ENCODE measurements at regions not wholly inside any gene's neighbourhood (a gene's known extent, or its start where the extent isn't known, plus 50 kb on each side); places are given as distances from the start of the nearest gene placed in this dataset.

DNA sequence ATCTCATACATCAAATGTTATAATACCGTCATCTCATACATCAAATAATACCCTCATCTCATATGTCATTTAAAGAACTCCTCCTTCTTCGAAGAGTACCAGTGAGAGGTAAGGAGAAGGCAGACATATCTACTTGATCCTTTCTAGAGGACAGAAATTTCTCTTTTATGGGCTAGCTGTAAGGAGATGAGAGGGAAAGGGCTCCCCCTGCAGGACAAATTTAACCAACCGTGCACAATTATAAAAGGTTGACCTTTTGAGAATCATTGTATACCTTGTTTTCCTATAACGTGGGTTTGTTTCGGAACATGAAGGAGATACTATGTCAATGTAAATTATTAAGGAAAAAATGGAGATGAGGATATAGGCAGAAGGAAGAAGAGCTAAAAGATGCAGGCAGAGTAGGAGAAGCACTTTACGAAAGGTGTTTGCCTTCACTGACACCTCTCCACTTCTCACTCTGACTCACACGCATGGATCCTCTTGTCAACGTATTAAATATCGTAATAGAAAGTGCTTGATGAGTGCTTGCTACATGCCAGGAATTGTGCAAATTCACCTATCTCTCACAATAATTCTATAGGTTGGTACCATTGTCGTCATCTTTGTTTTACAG lies 465.9 kb upstream of the ERCC4 start:
- Histone ChIP-seq H3K9me3 (no peaks in the 10 kb centered on the region), H3K4me3 (no peak overlapping the region), H3K27me3 (no peaks in the 10 kb centered on the region), H3K27ac (no peak overlapping the region), H3K4me1 (no peaks in the 10 kb centered on the region), H3K36me3 (no peaks in the 10 kb centered on the region)
- WGBS (ENCODE audit: insufficient coverage, low coverage, low lambda C conversion rate, missing lambda C conversion rate): 46% methylated on average over 10 of the region's 10 CpGs
- no peak for DNase-seq
- no peak for TF ChIP-seq POLR2A (IDR thresholded peaks at IDR 0.05)
- TF ChIP-seq, protein P1, sequence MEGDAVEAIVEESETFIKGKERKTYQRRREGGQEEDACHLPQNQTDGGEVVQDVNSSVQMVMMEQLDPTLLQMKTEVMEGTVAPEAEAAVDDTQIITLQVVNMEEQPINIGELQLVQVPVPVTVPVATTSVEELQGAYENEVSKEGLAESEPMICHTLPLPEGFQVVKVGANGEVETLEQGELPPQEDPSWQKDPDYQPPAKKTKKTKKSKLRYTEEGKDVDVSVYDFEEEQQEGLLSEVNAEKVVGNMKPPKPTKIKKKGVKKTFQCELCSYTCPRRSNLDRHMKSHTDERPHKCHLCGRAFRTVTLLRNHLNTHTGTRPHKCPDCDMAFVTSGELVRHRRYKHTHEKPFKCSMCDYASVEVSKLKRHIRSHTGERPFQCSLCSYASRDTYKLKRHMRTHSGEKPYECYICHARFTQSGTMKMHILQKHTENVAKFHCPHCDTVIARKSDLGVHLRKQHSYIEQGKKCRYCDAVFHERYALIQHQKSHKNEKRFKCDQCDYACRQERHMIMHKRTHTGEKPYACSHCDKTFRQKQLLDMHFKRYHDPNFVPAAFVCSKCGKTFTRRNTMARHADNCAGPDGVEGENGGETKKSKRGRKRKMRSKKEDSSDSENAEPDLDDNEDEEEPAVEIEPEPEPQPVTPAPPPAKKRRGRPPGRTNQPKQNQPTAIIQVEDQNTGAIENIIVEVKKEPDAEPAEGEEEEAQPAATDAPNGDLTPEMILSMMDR (IDR thresholded peaks at IDR 0.05): peak; percentile 47 to 74 (median 64)
- intact Hi-C loops (cut with DNase I): no loop called here
- ATAC-seq: peak; percentile 58 to 76 (median 64)

DNA sequence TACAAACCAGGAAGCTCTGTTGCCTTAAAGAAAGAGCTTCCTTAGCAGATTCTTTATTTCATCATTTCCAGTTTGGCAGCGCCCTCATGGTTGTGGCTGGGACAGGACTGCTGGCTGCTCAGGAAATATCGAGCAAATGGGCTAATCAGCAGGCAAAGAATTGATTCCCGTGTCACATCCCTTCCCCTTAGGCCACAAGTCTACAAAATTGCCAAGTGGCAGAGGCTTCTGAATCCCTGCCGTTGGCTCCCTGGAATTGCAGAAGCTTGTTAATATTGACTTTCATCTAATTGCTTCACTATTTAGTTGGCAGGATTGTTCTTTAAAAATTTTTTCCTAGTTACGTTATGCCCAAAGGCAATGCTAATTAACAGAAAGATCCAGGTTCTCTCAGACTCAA lies 456.3 kb upstream of the ERCC4 start:
- peaks cover 0 to 10% (median 3%) of the 10 kb centered on the region in 4 donors for H3K4me1 ChIP-seq
- H3K9me3 ChIP-seq: no peaks in the 10 kb centered on the region
- 18% methylated on average over 5 of the region's 5 CpGs for WGBS (ENCODE audit: insufficient coverage, low coverage, low lambda C conversion rate, missing lambda C conversion rate)
- H3K27me3 ChIP-seq: no peaks in the 10 kb centered on the region
- TF ChIP-seq, protein P1 (IDR thresholded peaks at IDR 0.05): peak in 3 of 4 donors; percentile 8 to 29 (median 12)
- no peak for TF ChIP-seq POLR2A (IDR thresholded peaks at IDR 0.05)
- DNase-seq: peak; percentile 31 to 65 (median 64)
- peak; percentile 65 to 96 (median 88) for ATAC-seq
- intact Hi-C loops (cut with DNase I): no loop called here
- peak overlapping the region in 1 of 3 donors; percentile 30 for H3K27ac ChIP-seq
- H3K4me3 ChIP-seq: no peak overlapping the region
- H3K36me3 ChIP-seq: no peaks in the 10 kb centered on the region

DNA sequence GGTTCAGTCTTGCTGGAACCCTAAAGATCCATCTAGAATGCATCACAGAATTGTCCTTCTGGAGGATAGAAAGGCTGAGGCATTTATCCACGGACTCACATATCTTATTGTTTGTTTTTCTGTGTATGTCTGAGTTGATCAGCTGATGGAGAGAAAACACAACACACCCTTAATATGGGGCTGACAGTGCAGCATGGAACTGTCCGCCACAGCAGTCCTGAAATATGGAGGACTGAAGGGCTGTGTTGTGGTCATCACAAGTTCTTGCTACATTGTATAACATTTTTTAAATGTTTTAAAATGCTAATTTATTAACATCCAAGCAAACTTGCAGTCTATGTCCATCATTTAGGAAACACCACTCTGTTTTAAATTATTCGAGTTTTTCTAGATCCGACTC lies 448.9 kb upstream of the ERCC4 start:
- TF ChIP-seq, protein P1 (IDR thresholded peaks at IDR 0.05): no peak
- no peak for TF ChIP-seq POLR2A (IDR thresholded peaks at IDR 0.05)
- Histone ChIP-seq H3K4me3 (no peak overlapping the region), H3K36me3 (no peaks in the 10 kb centered on the region), H3K27me3 (no peaks in the 10 kb centered on the region), H3K9me3 (no peaks in the 10 kb centered on the region), H3K4me1 (no peaks in the 10 kb centered on the region), H3K27ac (no peak overlapping the region)
- WGBS (ENCODE audit: insufficient coverage, low coverage, low lambda C conversion rate, missing lambda C conversion rate): 76% methylated on average over 4 of the region's 4 CpGs
- intact Hi-C loops (cut with DNase I): no loop called here
- ATAC-seq (no peak), DNase-seq (no peak)

DNA sequence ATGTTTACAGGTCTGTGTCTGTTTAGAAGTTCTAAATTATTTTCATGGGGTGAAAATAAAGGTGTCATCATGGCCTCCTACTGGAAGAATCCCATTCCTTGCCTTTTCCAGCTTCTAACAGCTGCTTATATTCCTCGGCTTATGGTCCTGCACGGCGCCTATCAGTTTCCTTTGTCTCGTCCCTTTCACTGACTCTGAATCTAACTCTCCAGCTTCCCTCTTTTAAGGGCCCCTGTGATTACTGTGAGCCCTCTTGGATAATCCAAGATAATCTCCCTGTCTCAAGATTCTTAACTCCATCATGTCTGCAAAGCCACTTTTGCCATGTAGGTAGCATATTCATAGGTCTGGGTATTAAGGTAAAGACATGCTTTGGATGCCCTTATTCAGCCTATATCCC lies 441.0 kb upstream of the ERCC4 start:
- H3K4me1 ChIP-seq: no peaks in the 10 kb centered on the region
- no peak for TF ChIP-seq POLR2A (IDR thresholded peaks at IDR 0.05)
- TF ChIP-seq, protein P1 (IDR thresholded peaks at IDR 0.05): no peak
- H3K27me3 ChIP-seq: no peaks in the 10 kb centered on the region
- intact Hi-C loops (cut with DNase I): no loop called here
- no CpG with 5 or more reads among the region's 4 CpGs for WGBS (ENCODE audit: insufficient coverage, low coverage, low lambda C conversion rate, missing lambda C conversion rate)
- H3K36me3 ChIP-seq: no peaks in the 10 kb centered on the region
- H3K9me3 ChIP-seq: no peaks in the 10 kb centered on the region
- DNase-seq (no peak), ATAC-seq (no peak)
- H3K27ac ChIP-seq: no peak overlapping the region
- no peak overlapping the region for H3K4me3 ChIP-seq

All from right lobe of liver (tissue), 6 donors.